Gastrocnemius medialis (tissue), 4 donors: ENCODE measurements at regions not wholly inside any gene's neighbourhood (a gene's known extent, or its start where the extent isn't known, plus 50 kb on each side); places are given as distances from the start of the nearest gene placed in this dataset.

Experiments used
- POLR2A ChIP-seq, 2 donors: fragments of 450-650 bp; IDR thresholded peaks; one replicate each; pipeline ENCODE4 v1.6.1; 2017; ENCODE audit warnings: antibody characterized with exemption in 2 of 2, mild to moderate bottlenecking in 2 of 2, moderate library complexity in 2 of 2
- TF ChIP-seq, protein P1 (sequence below), 5 experiments: fragments of 450-650 bp in 3 of 5; fragments of 200-600 bp in 2 of 5; sonication (generic) in 2 of 5; IDR thresholded peaks in 4 of 5; conservative IDR thresholded peaks in 1 of 5; 1 replicate in 4 of 5; 2 replicates in 1 of 5; pipeline ENCODE4 v1.5.1; 2016 to 2019; ENCODE audit warnings: antibody characterized with exemption in 5 of 5, mild to moderate bottlenecking in 3 of 5, moderate library complexity in 3 of 5

- no peak for TF ChIP-seq POLR2A (IDR thresholded peaks at IDR 0.05)
- TF ChIP-seq, protein P1, sequence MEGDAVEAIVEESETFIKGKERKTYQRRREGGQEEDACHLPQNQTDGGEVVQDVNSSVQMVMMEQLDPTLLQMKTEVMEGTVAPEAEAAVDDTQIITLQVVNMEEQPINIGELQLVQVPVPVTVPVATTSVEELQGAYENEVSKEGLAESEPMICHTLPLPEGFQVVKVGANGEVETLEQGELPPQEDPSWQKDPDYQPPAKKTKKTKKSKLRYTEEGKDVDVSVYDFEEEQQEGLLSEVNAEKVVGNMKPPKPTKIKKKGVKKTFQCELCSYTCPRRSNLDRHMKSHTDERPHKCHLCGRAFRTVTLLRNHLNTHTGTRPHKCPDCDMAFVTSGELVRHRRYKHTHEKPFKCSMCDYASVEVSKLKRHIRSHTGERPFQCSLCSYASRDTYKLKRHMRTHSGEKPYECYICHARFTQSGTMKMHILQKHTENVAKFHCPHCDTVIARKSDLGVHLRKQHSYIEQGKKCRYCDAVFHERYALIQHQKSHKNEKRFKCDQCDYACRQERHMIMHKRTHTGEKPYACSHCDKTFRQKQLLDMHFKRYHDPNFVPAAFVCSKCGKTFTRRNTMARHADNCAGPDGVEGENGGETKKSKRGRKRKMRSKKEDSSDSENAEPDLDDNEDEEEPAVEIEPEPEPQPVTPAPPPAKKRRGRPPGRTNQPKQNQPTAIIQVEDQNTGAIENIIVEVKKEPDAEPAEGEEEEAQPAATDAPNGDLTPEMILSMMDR (IDR thresholded peaks at IDR 0.05 in 4 of 5, conservative IDR thresholded peaks at IDR 0.05 in 1 of 5) = no peak
Observed at GRCh38 chr6:147149092-147149491, 55.1 kb upstream of the STXBP5 start.
